ENCODE measurements at regions not wholly inside any gene's neighbourhood (a gene's known extent, or its start where the extent isn't known, plus 50 kb on each side); places are given as distances from the start of the nearest gene placed in this dataset.

DNA sequence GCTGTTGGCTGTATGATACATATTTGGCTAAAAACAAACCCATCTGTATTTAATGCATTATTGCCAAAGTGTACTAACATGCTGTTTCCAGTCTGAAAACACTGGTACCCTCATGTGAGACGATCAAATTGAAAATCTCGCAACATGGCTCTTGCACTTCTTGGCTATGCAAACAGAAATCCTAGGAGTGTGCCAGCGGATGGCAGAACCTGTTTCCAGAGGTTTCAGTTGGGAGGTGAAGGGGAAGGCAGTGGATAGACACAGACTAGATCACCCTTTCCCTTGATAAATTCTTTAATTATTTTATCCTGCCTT lies 350.3 kb downstream of the TUSC7 start:
- Histone ChIP-seq H2AFZ (ENCODE audit: low read depth, low read length) (no peak overlapping the region), H3K27me3 (ENCODE audit: control insufficient read depth in 2 of 2, insufficient read depth in 2 of 2, low read length in 2 of 2) (no peaks in the 10 kb centered on the region), H3K9ac (ENCODE audit: insufficient read depth in 1 of 2, low read depth in 2 of 2, low read length in 2 of 2) (no peak overlapping the region), H3K79me2 (ENCODE audit: control insufficient read depth, insufficient read depth, low read length) (no peaks in the 10 kb centered on the region), H3K9me1 (ENCODE audit: control insufficient read depth, insufficient read depth, low read length) (no peaks in the 10 kb centered on the region), H3K4me1 (replicated peaks in 1 of 2; ENCODE audit: control insufficient read depth in 2 of 2, insufficient read depth in 2 of 2, low read length in 2 of 2) (no peaks in the 10 kb centered on the region), H3K9me3 (replicated peaks; ENCODE audit: control insufficient read depth, insufficient read depth, low read depth, low read length) (no peaks in the 10 kb centered on the region), H3K4me2 (ENCODE audit: insufficient read depth, low read length) (no peak overlapping the region), H4K20me1 (replicated peaks; ENCODE audit: control insufficient read depth, insufficient read depth, low read length) (no peaks in the 10 kb centered on the region), H3K4me3 (no peak overlapping the region), H3K36me3 (ENCODE audit: control insufficient read depth, insufficient read depth, low read length) (no peaks in the 10 kb centered on the region), H3K27ac (ENCODE audit: extremely low read depth, low read depth, low read length) (no peak overlapping the region)
- no TSS peak for BruUV-seq (replicated peaks)
- ChIA-PET CTCF (ENCODE audit: low intra/inter-chr PET ratio) (no interaction called here), POLR2A (no interaction called here)
- in situ Hi-C loops (cut with MboI), result no loop called here
- FAIRE-seq, result no peak
- WGBS (ENCODE audit: insufficient coverage, low coverage, missing lambda C conversion rate), result 0% methylated on average over 3 of the region's 3 CpGs
- no peak for ATAC-seq
- intact Hi-C loops (cut with micrococcal nuclease), result loop anchor here (10.0 kb wide), 1 partner anchor 1755 kb away; no protein-coding TSS in a partner anchor
- DNase-seq (ENCODE audit: extremely low read depth in 1 of 4, low spot score in 3 of 4), result no peak
- TF ChIP-seq, protein P1, sequence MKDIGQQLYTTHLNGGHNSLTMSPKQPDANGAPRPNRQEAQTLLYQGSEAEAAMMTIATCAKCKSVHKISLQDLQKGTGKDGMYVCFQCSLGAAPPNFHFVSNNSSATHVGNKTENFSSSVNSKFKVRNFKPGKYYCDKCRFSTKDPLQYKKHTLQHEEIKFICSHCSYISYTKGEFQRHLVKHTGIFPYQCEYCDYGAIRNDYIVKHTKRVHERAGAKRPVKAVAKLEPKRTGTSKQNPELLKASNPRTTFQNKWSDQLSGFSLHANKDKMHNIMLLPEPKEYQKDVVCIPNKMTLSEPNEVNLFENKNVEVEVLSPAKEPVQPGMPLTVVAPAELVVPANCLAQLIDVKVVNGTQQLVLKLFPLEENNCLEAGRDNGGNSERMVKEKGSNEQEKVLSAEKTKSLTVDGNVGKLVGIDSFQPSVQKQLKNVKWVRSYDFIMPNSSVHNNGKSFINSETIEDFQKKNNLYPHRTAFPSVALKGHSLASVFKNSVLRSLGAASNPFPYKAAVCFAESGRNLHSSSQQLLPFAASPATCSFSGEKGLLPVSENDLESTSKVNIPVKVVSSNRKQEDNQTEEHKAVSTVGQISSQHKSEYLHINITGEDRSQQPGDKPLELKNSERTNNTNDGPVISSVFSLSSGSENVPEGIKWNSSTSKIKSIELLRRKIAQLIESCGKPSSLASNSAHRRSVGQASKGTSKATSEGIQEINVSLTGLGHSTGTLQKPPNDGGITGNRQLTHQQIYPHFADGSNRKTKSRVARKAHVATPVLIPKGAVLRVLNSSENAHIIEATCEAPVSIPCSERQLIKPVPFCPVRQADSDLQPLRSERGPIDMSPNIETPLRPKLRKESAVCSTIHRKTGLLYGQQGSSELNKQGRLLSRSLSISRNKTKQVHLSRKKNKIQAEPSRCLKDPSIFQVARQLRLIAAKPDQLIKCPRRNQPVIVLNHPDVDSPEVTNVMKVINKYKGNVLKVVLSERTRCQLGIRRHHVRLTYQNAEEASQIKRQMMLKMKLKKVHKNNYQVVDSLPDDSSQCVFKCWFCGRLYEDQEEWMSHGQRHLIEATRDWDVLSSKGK (CRISPR knock-in tag; IDR thresholded peaks at IDR 0.05), result no peak
- TF ChIP-seq ZFX (CRISPR knock-in tag; IDR thresholded peaks at IDR 0.05), result no peak
- TF ChIP-seq TAF15 (IDR thresholded peaks at IDR 0.05; ENCODE audit: low read depth, low read length), result no peak
- no peak for TF ChIP-seq ZNF347 (CRISPR knock-in tag; IDR thresholded peaks at IDR 0.05; ENCODE audit: low read depth)
- TF ChIP-seq ZNF668 (CRISPR knock-in tag; IDR thresholded peaks at IDR 0.05), result no peak
- TF ChIP-seq NCOA4 (IDR thresholded peaks at IDR 0.05; ENCODE audit: partially characterized antibody), result no peak
- TF ChIP-seq PTBP1 (IDR thresholded peaks at IDR 0.05; ENCODE audit: low read depth, low read length), result no peak
- TF ChIP-seq, protein P2, sequence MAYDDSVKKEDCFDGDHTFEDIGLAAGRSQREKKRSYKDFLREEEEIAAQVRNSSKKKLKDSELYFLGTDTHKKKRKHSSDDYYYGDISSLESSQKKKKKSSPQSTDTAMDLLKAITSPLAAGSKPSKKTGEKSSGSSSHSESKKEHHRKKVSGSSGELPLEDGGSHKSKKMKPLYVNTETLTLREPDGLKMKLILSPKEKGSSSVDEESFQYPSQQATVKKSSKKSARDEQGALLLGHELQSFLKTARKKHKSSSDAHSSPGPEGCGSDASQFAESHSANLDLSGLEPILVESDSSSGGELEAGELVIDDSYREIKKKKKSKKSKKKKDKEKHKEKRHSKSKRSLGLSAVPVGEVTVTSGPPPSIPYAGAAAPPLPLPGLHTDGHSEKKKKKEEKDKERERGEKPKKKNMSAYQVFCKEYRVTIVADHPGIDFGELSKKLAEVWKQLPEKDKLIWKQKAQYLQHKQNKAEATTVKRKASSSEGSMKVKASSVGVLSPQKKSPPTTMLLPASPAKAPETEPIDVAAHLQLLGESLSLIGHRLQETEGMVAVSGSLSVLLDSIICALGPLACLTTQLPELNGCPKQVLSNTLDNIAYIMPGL (CRISPR knock-in tag; IDR thresholded peaks at IDR 0.05), result no peak
- no peak for TF ChIP-seq NEUROD1 (IDR thresholded peaks at IDR 0.05; ENCODE audit: borderline replicate concordance, low read depth, low read length, partially characterized antibody)

Measured in K562 (cell line).